NCI-H1092 treated with DMSO at 0.1 percent for 48 hours (cell line): ENCODE measurements at regions not wholly inside any gene's neighbourhood (a gene's known extent, or its start where the extent isn't known, plus 50 kb on each side); places are given as distances from the start of the nearest gene placed in this dataset.
"Not testable (repeated sequence)": the region's sequence is repeated elsewhere in the genome, so short reads cannot be mapped to it uniquely, and the experiment has no call there.

Experiments used
- DNase-seq: peaks from one replicate; lab custom pipeline; 2025; lab: John Stamatoyannopoulos, UW

DNA sequence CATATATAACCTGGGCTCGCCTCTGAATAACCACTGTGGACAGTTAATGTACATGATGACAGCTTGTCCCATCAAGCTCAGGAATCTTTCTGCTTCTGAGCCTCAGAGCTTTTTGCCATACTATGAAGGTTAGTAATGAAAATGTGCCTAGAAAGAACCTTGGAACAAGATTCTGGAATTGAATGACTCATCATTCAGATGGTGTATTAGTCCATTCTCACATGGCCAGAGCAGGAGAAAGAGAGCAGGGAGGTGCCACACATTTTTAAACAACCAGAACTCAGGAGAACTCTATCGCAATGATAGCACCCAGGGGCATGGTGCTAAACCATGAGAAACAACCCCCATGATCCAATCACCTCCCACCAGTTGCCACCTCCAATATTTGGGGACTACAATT, 542.1 kb downstream of the PRR16 start:
- DNase-seq: no peak

DNA sequence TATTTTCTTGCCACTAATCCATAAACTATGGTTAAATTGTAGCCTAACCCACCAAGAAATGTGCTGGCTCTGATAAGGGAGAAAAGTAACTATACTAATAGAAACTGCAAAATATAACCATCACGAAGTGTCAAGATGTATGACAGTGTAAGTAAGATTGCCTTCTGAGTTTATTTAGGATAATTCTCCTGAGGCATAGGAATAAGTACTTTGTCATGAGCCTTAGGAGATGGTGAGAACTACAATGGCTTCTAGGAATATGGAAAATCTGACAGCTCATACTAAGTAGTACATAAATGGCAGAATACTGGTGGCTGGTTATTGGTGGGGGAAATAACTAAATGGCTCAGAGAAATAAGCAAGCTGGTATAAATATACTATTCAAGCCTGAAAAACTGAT, 543.9 kb downstream of the PRR16 start:
- DNase-seq: no peak

DNA sequence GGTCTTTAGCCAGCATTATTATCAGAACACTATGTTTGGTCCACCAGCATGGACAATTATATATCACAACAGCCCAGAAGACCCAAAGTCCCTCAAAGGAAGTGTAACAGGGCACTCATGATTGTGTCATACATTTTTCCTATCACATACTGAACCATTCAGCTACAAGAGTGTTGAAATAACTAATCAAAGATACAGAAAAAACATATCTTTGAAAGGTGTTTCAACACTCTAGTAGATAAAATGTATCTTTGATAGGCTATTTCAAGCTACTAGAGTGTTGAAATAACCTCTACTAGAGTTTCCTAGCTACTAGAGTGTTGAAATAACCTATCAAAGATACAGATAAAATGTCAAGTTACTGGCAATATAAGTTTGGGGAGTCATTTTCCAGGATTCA, 545.0 kb downstream of the PRR16 start:
- DNase-seq: no peak

DNA sequence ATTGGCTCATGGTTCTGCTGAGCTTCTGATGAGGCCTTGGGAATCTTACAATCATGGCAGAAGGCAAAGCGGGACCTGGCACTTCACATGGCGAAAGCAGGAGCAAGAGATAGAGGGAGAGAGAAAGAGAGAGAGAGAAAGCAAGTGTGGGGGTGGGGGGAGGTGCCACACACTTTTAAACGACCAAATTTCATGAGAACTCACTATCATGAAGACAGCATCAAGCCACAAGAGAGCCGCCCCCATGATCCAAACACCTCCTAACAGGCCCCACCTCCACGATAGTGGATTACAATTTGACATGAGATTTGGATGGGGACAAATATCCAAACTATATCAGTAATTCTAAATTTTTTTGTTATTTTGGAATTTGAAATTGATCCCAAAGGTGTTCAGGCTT, 553.9 kb downstream of the PRR16 start:
- DNase-seq: no peak

DNA sequence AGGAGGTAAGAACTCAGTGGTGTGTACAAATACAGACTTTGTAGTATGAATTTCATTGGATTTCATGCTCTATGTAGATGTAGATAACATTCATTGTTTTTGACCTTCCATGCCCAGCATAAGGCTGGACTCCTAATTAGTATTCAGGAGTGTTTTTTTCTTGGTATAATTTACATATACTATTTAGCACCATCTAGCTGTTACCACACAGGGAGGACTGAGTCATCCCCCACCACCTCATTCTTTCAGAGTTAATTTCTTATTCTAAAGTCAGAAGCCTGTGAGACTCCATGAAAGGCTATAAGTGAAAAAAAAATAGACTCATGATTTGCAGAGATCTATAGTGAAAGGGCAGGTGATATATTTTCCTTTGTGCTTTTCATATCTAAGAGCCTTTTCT, 555.0 kb downstream of the PRR16 start:
- DNase-seq: no peak

DNA sequence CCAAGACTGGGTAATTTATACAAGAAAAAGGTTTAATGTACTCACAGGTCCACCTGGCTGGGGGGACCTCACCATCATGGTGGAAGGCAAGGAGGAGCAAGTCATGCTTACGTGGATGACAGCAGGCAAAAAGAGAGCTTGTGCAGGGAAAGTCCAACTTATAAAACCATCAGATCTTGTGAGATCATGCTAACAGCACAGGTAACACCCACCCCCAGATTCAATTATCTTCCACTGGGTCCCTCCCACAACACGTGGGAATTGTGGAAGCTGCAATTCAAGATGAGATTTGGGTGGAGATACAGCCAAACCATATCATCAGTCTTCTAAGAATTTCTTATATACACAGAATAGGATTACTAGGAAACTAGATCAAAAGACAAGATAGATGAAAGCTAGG, 555.6 kb downstream of the PRR16 start:
- DNase-seq: no peak

DNA sequence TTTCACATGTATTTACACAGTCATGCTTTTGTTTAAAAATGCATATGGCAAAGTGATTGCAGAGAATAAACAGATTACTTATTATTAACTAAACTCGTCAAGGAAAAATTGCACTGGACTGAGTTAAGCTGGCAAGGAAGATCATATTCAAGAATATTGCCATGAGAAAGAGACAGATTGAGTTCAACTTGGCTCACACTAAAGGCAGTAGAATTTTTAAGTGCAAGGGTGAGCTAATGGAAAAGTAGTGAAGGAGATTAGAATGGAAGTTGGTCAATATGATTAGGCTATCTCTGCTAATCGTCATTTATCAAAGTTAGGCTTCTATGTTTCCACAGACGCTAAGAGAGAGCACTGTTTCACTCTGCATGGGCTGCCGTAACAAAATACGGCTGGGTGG, 557.6 kb downstream of the PRR16 start:
- no peak for DNase-seq

DNA sequence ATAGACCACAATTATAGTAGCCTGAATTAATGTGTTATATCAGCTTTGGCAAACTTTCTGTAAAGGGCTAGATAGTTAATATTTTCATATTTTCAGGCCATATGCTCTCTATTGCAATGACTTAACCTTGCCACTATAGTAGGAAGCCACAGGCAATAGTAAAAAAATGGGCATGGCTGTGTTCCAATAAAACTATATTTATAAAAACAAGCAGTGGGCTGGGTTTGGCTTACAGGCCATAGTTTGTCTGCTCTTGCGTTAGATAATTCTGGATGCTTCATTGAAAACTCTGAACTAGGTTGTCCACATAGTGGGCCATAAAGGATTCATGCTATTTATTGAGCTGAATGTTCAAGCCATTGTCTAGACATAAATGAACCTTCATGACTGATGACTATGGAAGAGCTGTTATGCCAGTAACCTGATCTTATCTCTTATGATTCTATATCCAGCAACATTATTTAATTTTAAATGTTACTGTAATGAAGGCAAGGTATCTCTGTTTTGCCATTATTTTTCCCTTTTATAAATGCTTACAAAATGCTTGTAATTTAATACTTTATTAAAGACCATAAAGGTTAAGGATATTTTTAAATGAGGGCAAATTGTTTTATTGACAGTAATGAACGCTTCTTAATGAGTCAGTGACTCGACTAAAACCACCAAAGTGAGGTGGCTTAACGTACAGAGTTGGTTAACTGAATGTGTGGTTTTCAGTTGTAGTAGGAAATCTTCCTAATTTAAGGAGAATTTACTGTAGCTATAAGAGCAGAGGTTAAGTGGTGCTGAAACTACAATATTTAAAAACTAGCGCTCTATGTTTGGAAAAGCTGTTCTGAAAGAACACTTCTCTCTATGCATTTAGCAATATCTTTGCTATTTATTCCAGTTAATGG, 560.6 kb downstream of the PRR16 start:
- DNase-seq: no peak

DNA sequence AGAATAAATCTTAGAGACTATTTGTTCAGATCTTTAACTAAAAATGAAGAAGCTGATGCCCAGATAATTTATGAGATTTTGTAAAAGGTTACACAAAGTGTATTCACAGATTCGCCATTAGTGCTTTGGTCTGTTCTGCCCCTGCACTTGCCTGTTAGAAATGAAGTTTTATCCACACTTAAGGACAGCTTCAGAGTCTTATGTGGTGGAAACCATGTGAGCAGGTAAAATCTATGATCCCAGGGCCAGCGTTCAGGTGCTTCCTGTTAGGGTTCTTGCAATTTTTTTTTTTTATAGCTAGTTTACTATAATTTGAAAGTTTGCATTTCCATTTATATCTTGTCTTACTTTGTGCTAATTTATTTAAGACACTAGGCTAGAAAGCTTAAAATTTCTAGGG, 561.6 kb downstream of the PRR16 start:
- no peak for DNase-seq

DNA sequence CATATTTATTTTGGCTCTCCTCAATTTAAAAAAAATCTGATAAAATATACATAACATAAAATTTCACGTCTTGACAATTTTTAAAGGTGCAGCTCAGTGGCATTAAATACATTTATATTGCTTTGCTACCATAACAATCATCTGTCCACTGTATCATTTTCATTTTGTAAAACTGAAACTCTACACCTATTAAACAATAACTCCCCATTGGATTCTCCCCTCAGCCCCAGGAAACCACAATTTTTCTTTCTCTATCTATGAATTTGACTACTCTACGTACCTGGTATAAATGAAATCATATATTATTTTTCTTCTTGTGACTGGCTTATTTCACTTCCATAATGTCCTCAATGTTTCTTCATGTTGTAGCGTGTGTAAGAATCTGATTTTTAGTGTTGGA, 563.5 kb downstream of the PRR16 start:
- DNase-seq: no peak

DNA sequence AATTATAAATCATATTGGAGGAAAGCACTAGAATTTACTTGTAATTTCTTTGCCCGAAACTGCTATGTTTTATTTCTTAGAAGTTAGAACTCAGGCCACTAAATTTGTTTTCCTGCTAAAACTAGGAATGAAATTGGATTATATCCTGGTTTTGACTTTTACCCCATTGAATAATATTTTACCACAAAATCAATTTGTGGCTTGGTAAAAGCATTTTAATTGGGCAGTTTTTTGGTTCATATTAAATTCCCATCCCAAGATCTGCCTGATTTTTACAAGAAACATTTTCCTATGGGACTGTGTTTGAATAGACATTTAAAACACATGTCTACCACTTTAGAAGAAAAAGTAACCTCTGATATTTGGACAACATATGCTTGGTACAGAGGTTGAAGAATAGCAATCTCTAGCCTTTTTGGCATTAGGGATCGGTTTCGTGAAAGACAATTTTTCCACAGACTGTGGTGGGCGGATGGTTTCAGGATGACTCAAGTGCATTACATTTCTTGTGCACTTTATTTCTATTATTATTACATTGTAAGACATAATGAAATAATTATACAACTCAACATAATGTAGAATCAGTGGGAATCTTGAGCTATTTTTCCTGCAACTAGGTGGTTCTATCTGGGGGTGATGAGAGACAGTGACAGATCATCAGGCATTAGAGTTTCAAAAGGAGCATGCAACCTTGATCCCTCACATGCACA, 565.6 kb downstream of the PRR16 start:
- DNase-seq: no peak

DNA sequence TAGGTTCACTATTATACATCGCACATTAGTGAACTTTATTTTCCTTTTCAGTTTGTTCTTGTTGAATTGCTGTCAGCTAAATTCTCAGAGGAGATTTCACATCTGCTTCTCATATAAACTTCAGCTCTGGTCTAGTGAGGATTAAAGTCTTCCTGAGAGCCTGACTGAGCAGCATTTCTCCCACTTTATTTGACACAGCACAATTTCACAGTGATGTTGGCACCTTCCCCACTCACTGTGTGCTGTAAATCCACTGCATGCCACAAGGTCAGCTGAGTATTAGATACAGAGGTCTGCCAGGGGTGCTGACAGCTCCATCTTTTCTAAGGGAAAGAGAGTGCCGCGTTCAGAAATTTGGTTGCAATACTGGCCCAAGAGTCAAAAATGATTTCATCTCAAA, 567.4 kb downstream of the PRR16 start:
- DNase-seq: no peak

DNA sequence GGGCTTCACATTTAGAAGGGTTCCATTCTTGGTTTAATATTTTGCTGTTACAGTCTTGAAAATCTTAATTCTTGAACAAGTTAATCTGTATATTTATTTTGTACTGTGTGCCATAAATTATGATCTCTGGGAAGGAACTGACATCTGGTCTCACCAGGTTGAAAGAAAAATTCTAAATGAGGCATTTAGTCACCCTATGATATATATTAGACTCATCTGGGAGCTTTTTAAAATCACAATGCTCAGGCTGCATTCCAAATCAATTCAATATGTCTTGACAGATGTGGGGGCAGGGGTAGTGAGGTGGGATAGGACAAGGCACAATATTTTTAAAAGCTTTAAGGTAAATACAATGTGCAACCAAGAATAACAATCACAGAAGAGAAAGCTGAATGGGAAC, 569.2 kb downstream of the PRR16 start:
- no peak for DNase-seq

DNA sequence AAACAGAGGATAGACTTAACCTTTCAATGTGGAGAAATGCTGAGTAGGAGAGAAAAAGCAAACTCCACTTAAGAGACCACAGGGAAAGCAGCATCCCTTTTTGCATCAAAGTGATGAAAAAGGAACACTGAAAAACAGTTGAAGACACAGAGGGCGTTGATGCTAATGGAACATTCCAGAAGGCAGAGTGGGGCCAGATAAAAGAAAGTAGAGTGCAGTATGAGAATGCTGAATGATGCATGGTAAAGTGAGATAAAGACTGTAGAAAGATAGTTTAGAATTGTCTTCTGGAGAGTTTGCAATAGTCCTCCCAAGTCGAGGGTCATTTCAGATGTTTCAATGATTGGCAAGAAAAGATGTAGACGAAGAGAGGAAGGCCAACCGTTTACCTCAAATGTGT, 574.3 kb downstream of the PRR16 start:
- DNase-seq: no peak

DNA sequence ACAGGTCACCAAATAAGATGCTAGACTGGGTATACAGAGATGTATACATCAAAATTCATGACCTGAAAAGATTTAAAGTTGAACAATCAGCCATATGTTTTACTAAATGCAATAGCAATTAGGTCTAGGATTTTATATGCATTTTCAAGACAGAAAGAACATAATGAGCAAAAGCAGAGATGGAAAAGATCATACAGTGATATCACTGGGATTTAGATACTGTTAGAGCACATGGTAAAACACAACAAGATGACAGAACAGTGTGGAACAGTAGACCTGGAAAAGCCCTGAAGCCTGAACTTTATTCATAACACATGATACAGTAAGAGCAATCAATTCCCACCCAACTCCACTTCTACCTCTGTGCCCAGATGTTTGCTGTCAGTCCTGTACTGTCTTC, 585.9 kb downstream of the PRR16 start:
- DNase-seq: no peak

DNA sequence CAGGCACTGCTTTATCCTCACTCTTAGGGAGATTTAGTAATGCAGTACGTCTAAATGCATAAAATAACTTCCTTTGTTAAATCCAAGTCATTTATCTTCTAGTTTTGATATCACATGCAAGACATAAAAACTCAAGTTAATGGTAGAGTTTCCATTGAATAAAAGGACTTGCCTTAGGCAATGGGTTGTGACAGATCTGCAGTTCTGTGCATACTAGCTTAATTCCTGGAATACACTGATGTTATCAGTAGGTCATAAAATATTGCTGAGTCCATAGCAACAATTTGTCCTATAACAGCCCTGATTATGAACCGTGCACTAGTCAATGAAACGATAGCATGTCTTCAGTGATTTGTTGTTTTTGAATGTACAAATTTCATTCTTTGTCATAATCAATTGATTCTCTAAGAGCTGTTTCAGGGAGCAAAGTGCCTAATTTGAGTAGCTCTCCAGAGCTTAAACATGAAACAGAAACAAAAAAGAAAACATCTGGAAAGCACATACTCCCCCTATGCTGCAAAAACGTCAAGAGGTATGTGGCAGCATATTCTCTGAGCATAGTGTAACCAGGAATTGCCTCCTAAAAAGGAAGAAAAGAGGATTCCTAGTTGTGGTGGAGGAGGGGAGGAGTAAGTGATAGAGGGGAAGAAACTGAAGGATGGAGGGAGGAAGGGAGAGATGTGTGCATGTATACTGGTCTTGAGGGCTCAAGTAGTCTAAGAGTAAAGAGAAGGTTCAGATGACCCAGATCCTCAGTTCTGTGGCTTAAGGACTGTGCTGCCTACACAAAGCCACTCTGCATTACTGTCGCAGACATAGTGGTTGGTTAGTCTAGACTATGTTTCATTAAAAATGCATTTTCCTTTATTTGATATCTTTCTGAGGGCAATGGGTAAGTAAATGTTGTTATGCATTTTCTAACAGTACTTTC, 589.2 kb downstream of the PRR16 start:
- no peak for DNase-seq

DNA sequence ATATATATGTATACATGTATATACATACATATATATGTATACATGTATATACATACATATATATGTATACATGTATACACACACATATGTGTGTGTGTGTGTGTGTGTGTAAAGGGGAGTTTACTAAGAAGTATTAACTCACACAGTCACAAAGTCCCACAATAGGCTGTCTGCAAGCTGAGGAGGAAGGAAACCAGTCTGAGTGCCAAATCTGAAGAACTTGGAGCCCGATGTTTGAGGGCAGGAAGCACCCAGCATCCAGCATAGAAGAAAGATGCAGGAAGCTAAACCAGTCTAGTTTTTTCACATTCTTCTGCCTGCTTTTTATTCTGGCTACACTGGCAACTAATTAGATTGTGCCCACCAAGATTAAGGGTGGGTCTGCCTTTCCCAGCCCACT, 591.5 kb downstream of the PRR16 start:
- no peak for DNase-seq

DNA sequence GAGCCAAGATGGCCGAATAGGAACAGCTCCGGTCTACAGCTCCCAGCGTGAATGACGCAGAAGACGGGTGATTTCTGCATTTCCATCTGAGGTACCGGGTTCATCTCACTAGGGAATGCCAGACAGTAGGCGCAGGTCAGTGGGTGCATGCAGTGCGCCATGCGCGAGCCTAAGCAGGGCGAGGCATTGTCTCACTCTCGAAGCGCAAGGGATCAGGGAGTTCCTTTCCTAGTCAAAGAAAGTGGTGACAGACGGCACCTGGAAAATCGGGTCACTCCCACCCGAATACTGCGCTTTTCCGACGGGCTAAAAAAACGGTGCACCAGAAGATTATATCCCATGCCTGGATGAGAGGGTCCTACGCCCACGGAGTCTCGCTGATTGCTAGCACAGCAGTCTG, 600.1 kb downstream of the PRR16 start:
- DNase-seq: not testable (repeated sequence)

DNA sequence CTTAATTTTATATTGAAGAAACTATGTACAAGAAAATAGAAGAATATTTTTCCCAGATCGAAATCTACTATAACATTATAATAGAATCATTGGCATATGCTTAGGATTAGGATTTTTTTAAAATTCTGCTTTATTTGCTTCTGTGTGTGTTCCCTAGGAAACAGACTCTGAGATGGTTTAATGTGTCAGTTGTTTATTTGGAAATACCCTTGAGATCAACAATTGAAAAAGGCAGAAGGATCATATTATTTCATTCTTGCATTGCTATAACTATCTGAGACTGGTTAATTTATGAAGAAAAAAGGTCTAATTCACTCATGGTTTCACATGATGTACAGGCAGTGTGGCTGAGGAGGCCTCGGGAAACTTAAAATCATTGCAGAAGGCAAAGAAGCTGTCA, 622.6 kb downstream of the PRR16 start:
- DNase-seq: no peak

DNA sequence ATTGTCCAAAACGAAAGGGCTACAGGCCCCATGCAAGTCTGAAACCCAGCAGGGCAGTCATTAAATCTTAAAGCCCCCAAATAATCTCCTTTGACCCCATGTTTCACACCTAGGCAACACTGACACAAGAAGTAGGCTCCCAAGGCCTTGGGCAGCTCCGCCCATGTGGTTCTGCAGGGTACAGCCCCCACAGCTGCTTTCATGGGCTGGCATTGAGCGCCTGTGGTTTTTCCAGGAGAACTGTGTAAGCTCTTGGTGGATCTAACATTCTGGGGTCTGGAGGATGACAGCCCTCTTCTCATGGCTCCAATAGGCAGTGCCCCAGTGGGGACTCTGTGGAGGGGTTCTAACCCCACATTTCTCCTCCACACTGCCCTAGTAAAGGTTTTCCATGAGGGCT, 623.5 kb downstream of the PRR16 start:
- no peak for DNase-seq

DNA sequence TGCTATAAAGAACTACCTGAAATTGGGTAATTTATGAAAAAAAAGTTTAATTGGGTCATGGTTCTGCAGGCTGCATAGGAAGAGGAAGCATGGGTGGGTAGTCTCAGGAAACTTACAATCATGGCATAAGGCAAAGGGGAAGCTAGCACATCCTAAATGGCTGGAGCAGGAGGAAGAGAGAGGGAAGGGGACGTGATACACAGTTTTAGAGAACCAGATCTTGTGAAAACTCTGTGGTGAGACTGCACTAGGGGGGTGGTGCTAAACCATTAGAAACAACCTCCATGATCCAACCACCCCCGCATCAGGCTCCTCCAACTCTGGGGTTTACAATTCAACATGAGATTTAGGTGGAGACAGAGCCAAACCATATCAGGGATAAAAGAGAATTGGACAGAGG, 624.2 kb downstream of the PRR16 start:
- DNase-seq: no peak

DNA sequence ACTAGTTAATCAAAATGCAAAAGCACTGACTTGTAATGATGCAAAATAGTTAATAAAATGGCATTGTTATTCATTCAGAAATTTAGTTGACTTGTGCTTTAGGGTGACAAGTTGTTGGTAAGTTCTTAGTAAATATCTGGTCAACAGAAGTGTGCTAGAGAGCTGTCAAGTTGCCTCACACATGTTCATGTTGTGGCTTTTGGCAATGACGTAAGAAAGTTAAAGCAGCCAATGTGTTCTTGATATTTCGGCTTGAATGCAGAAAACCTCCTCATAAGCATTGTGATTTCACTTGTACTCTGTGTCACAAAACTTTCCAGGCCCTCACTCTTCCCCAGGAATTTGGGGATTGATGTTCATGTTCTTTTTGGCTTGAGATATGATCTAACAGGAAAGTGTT, 626.7 kb downstream of the PRR16 start:
- DNase-seq: no peak

DNA sequence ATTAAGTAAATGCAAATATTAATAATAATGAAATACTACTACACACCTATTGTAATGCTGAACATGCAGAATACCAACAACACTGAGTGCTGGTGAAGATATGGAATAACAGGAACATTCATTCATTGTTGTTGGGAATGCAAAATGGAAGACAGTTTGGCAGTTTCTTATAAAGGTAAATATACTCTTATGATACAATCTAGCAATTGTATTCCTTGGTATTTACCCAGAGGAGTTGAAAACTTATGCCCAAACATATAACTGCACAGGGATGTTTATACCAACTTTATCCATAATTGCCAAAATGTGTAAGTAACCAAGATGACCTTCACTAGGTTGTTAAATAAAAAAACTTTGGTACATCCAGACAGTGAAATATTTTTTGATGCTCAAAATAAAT, 636.8 kb downstream of the PRR16 start:
- DNase-seq: no peak
